Lower leg skin (tissue), 4 donors: ENCODE measurements at regions not wholly inside any gene's neighbourhood (a gene's known extent, or its start where the extent isn't known, plus 50 kb on each side); places are given as distances from the start of the nearest gene placed in this dataset.

Experiments
- DNase-seq, 2 donors: peaks; one replicate each; pipeline ENCODE4 v3.0.0-alpha.2; 2019; ENCODE audit warnings: low spot score in 2 of 2
- H3K4me3 ChIP-seq: fragments of 200-600 bp; sonication (generic); 2 replicates; pipeline ENCODE4 v1.5.1; 2017; ENCODE audit warnings: mild to moderate bottlenecking, low read depth; ENCODE audit not compliant: poor library complexity, severe bottlenecking
- POLR2A ChIP-seq, 2 donors: fragments of 450-650 bp; IDR thresholded peaks; one replicate each; pipeline ENCODE4 v1.6.1; 2016 to 2017; ENCODE audit warnings: antibody characterized with exemption in 2 of 2, mild to moderate bottlenecking in 1 of 2, moderate library complexity in 1 of 2
- WGBS, 2 donors: methylation state at CpG; one replicate each; pipeline ENCODE4 v1.1.5; 2018; 5-methylcytosine and 5-hydroxymethylcytosine counted together
- intact Hi-C: fragments of 100-400 bp; cut with DNase I; formaldehyde crosslinking; loops from one replicate; pipeline ENCODE4 v1.15.0; 2023; ENCODE audit warnings: low total_unique reads
- TF ChIP-seq, protein P1 (sequence below), 3 donors: fragments of 450-650 bp; IDR thresholded peaks; one replicate each; pipeline ENCODE4 v1.5.1; 2016; ENCODE audit warnings: antibody characterized with exemption in 3 of 3, mild to moderate bottlenecking in 3 of 3, moderate library complexity in 2 of 3

DNA sequence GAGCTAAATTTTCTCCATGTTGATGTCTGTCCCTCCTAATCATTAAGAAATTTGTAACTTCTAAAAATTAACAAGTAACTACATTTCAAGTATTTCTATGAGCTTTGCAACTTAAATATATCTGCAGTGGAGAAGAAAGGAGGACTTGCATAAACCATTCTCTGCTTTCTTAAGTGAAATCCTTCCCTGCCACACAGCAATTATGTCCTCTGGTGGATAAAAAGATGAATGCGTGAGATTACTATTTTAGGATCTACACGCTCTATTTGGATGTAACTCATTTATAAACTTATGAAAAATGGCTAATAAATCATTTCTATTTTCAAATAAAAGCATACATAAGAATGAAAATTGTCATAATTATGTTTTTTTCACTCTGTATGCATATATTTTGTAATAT, 338.0 kb upstream of the PTCHD4 start:
- intact Hi-C loops, result no loop called here
- DNase-seq, result no peak
- no peak overlapping the region for H3K4me3 ChIP-seq
- TF ChIP-seq, protein P1, sequence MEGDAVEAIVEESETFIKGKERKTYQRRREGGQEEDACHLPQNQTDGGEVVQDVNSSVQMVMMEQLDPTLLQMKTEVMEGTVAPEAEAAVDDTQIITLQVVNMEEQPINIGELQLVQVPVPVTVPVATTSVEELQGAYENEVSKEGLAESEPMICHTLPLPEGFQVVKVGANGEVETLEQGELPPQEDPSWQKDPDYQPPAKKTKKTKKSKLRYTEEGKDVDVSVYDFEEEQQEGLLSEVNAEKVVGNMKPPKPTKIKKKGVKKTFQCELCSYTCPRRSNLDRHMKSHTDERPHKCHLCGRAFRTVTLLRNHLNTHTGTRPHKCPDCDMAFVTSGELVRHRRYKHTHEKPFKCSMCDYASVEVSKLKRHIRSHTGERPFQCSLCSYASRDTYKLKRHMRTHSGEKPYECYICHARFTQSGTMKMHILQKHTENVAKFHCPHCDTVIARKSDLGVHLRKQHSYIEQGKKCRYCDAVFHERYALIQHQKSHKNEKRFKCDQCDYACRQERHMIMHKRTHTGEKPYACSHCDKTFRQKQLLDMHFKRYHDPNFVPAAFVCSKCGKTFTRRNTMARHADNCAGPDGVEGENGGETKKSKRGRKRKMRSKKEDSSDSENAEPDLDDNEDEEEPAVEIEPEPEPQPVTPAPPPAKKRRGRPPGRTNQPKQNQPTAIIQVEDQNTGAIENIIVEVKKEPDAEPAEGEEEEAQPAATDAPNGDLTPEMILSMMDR (IDR thresholded peaks at IDR 0.05), result no peak
- 90 to 93% methylated on average over 2 of the region's 2 CpGs for WGBS, 2 donors

DNA sequence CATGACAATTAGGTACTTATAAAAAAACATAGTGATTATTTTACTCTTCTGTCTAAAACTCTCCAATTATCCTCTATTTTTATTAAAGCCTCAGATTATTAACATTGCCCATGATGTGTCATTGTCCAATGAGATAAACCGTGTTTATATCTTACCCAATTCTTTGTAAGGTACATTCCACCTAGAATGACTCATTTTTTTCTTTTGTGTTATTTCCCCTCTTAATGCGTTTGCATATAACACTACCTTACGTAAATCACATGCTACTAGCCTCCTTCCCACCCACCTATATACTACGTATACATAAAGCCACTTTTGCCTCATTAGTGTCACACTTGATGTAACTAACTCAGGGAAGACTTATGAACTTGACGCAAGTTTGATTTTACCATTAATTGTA, 336.3 kb upstream of the PTCHD4 start:
- WGBS, 2 donors, result 92 to 97% methylated on average over 5 of the region's 5 CpGs
- intact Hi-C loops, result no loop called here
- DNase-seq, result no peak
- no peak for TF ChIP-seq POLR2A (IDR thresholded peaks at IDR 0.05)
- TF ChIP-seq, protein P1 (IDR thresholded peaks at IDR 0.05), result no peak
- no peak overlapping the region for H3K4me3 ChIP-seq

DNA sequence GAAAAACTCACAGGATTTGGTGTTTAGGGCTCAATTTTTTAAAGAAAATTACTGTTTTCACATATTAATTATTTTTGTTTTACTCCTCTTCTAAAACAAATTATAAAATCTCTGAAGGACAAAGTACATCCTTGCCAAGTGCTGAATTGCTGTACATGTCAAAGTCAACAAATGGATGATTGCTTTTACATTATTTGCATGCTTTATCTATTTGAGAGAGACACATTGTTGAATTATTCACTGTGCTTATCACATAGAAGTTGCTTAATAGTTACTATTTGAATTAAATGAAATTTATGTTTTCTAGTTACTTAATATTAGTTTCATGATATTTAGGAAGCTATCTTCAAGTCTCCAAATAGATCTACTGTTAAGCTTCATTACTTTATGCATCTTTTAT, 318.6 kb upstream of the PTCHD4 start:
- H3K4me3 ChIP-seq, result no peak overlapping the region
- DNase-seq, result no peak
- TF ChIP-seq POLR2A (IDR thresholded peaks at IDR 0.05), result no peak
- TF ChIP-seq, protein P1 (IDR thresholded peaks at IDR 0.05), result no peak
- intact Hi-C loops, result no loop called here

DNA sequence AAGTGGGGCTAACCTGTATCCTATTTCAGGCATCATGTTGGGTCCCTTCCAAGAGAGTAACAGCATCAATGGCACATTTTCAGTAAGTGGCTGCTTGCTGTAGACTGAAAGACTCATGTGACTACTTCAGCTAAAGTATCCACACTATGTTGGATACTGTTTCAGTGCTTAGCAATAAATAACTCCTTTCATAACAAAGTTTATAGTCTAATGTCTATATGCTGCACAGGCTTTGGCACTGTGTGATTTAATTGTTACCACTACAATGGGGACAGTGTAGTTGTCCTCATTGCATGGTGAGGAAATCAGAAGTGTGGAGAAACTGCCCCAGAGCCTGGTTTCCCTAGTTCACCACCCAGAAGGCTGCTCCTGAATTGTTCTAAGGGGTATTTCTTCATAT, 318.0 kb upstream of the PTCHD4 start:
- intact Hi-C loops, result no loop called here
- TF ChIP-seq, protein P1 (IDR thresholded peaks at IDR 0.05), result no peak
- TF ChIP-seq POLR2A (IDR thresholded peaks at IDR 0.05), result no peak

DNA sequence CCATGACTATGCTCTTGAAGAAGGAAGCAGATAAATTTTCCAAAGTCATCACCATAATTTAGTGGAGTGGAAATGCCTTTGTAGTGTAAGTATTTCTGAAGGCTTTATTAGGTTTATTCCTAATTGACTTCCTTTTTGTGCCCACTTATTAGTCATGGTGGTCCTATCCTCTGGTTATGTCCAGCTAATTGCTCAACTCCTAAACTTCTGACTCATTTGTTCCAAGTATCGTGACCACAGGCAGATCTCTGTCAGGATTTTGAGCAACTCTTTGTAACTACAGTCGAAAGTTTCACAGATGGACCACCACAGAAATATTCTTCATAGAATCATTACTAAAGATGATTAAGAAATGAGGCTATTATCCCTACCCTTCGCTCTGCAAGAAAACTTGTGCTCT, 315.6 kb upstream of the PTCHD4 start:
- DNase-seq, result no peak
- intact Hi-C loops, result no loop called here
- no peak overlapping the region for H3K4me3 ChIP-seq
- TF ChIP-seq, protein P1 (IDR thresholded peaks at IDR 0.05), result no peak
- no peak for TF ChIP-seq POLR2A (IDR thresholded peaks at IDR 0.05)
- WGBS, 2 donors, result 83 to 85% methylated on average over 3 of the region's 3 CpGs

More for the DNA sequence above, 318.0 kb upstream of the PTCHD4 start:
- DNase-seq, result no peak
- no peak overlapping the region for H3K4me3 ChIP-seq

DNA sequence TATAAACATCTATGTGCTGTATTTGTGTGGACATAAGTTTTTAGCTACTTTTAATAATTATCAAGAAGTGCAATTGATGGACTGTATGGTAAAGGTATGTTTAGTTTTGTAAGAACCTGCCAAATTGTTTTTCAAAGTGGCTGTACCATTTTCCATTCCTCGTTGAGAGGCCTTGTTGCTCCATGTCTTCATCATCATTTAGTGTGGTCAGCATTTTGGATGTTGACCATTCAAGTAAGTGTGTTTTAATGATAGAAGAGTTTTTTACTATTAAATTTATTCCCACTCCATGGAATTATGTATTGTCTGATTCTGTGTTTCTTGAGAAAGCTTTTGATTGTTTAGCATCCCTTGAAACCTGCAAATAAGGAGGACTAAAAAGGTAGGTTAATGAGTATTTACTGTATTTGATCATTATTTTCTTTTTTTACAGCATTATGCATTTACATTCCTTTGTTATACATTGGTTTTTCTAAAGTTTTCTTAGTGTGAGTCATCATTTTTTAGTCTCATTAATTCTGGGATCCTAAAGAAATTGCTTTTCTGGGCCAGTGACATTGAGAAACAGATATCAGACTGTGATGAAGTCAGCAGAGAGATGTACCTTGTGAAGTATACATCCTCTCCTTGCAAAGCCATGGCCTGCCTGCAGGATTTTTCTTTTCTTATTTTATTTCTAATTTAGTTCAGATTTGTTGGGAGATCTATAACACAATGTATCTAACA, 312.8 kb upstream of the PTCHD4 start:
- intact Hi-C loops, result no loop called here
- H3K4me3 ChIP-seq, result no peak overlapping the region
- 86 to 93% methylated on average over 1 of the region's 1 CpG for WGBS, 2 donors
- TF ChIP-seq, protein P1 (IDR thresholded peaks at IDR 0.05), result no peak
- TF ChIP-seq POLR2A (IDR thresholded peaks at IDR 0.05), result no peak
- no peak for DNase-seq
